Mammary epithelial cell (primary cell): ENCODE measurements at regions not wholly inside any gene's neighbourhood (a gene's known extent, or its start where the extent isn't known, plus 50 kb on each side); places are given as distances from the start of the nearest gene placed in this dataset.

Experiments
- EZH2 ChIP-seq: IDR thresholded peaks from 2 replicates; pipeline ENCODE4 v1.6.1; 2012; ENCODE audit warnings: low read length, inconsistent platforms, borderline replicate concordance
- TF ChIP-seq, protein P1 (sequence below), 2 donors: IDR thresholded peaks in 1 of 2; conservative IDR thresholded peaks in 1 of 2; 2 replicates each; pipeline ENCODE4 v1.5.1; 2011 to 2012; ENCODE audit warnings: inconsistent platforms in 2 of 2, low read length in 2 of 2, mild to moderate bottlenecking in 2 of 2, control low read depth in 1 of 2, low read depth in 1 of 2; ENCODE audit not compliant: insufficient read depth in 1 of 2; ENCODE audit errors: extremely low read depth in 1 of 2

DNA sequence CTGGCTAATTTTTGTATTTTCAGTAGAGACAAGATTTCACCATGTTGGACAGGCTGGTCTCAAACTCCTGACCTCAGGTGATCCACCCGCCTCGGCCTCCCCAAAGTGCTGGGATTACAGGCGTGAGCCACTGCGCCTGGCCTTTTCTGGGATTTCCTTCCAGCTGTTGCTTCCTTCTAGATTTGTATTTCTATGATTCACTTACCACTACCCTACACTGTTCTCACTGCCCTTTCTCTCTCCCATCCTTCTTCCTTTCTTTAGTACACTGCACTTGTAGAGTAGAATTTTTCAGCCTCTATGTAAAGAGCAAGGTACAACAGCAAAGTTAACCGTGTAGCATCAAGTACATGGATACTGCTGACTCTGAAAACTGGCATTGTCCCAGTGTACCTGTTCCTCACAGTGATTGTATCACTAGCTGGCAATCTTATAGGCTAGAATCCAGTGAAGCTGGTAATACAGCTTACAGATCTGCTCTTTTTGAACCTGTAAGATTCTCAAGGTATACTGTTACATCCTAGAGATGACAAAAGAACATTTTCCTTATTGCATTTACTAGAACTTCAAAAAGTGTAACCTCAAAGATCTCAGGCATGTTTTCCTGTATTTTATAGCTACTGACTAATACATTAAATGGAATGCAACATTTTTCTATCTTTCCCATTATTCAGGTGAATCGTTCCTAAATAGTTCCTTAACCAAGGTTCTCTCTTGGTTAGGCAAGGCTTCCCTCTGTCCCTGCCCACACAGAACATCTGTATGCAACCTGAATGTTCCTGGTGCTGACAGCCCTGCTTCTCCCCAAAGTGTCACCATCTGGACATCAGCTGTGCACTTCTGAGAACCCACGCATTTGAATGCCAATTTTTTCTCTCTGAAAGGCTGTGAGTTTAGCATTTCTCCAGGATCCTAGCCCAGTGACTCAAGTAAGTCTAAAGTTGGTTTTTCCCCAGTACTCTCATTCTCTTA lies 74.1 kb upstream of the RAP2B start:
- TF ChIP-seq, protein P1, sequence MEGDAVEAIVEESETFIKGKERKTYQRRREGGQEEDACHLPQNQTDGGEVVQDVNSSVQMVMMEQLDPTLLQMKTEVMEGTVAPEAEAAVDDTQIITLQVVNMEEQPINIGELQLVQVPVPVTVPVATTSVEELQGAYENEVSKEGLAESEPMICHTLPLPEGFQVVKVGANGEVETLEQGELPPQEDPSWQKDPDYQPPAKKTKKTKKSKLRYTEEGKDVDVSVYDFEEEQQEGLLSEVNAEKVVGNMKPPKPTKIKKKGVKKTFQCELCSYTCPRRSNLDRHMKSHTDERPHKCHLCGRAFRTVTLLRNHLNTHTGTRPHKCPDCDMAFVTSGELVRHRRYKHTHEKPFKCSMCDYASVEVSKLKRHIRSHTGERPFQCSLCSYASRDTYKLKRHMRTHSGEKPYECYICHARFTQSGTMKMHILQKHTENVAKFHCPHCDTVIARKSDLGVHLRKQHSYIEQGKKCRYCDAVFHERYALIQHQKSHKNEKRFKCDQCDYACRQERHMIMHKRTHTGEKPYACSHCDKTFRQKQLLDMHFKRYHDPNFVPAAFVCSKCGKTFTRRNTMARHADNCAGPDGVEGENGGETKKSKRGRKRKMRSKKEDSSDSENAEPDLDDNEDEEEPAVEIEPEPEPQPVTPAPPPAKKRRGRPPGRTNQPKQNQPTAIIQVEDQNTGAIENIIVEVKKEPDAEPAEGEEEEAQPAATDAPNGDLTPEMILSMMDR (conservative IDR thresholded peaks at IDR 0.05 in 1 of 2, IDR thresholded peaks at IDR 0.05 in 1 of 2; ENCODE audit: extremely low read depth in 1 of 2, insufficient read depth in 1 of 2, low read depth in 1 of 2, low read length in 2 of 2): no peak
- no peak for TF ChIP-seq EZH2
